Ascending aorta (tissue), 2 donors: ENCODE measurements at regions not wholly inside any gene's neighbourhood (a gene's known extent, or its start where the extent isn't known, plus 50 kb on each side); places are given as distances from the start of the nearest gene placed in this dataset.

Experiments
- DNase-seq, 2 donors: peaks; one replicate each; pipeline ENCODE4 v3.0.0-alpha.2; 2019; ENCODE audit warnings: low spot score in 2 of 2
- H3K27ac ChIP-seq, 2 donors: fragments of 200-600 bp; sonication (generic); one replicate each; pipeline ENCODE4 v1.5.1; 2016 to 2017; ENCODE audit warnings: mild to moderate bottlenecking in 1 of 2
- H3K27me3 ChIP-seq: fragments of 200-600 bp; sonication (generic); one replicate; pipeline ENCODE4 v1.5.1; 2017
- H3K36me3 ChIP-seq, 2 donors: fragments of 200-600 bp; sonication (generic); one replicate each; pipeline ENCODE4 v1.5.1; 2016
- H3K4me1 ChIP-seq, 2 donors: fragments of 200-600 bp; sonication (generic); one replicate each; pipeline ENCODE4 v1.5.1; 2016 to 2017; ENCODE audit warnings: mild to moderate bottlenecking in 1 of 2
- H3K4me3 ChIP-seq, 2 donors: fragments of 200-600 bp; sonication (generic); one replicate each; pipeline ENCODE4 v1.5.1; 2016 to 2017; ENCODE audit warnings: mild to moderate bottlenecking in 1 of 2
- H3K9me3 ChIP-seq, 2 donors: fragments of 200-600 bp; sonication (generic); one replicate each; pipeline ENCODE4 v1.5.1; 2016
- CTCF ChIP-seq, 3 experiments: fragments of 200-600 bp in 2 of 3; fragments of 450-650 bp in 1 of 3; sonication (generic) in 2 of 3; IDR thresholded peaks; one replicate each; pipeline ENCODE4 v1.5.1; 2016 to 2019; ENCODE audit warnings: antibody characterized with exemption in 3 of 3, mild to moderate bottlenecking in 1 of 3, moderate library complexity in 1 of 3
- intact Hi-C: fragments of 100-400 bp; cut with DNase I; formaldehyde crosslinking; loops from one replicate; pipeline ENCODE4 v1.15.1; 2023

GRCh38 chr9:95816716-95817115 is 58.8 kb upstream of the ERCC6L2 start:
- Histone ChIP-seq H3K36me3 (peaks cover 0 to 5% of the 10 kb centered on the region in 2 donors), H3K27me3 (no peaks in the 10 kb centered on the region), H3K27ac (no peak overlapping the region), H3K4me3 (no peak overlapping the region), H3K9me3 (no peaks in the 10 kb centered on the region), H3K4me1 (no peaks in the 10 kb centered on the region)
- no peak for TF ChIP-seq CTCF (IDR thresholded peaks at IDR 0.05)
- intact Hi-C loops = no loop called here
- DNase-seq = no peak

- no peaks in the 10 kb centered on the region for H3K9me3 ChIP-seq
- TF ChIP-seq CTCF (IDR thresholded peaks at IDR 0.05) = no peak
- no peak for DNase-seq
- H3K36me3 ChIP-seq = peaks cover 0 to 5% of the 10 kb centered on the region in 2 donors
- no peaks in the 10 kb centered on the region for H3K27me3 ChIP-seq
- H3K4me1 ChIP-seq = no peaks in the 10 kb centered on the region
- intact Hi-C loops = no loop called here
- no peak overlapping the region for H3K27ac ChIP-seq
- no peak overlapping the region for H3K4me3 ChIP-seq
Measured at GRCh38 chr9:95815961-95816360, 59.5 kb upstream of the ERCC6L2 start.

GRCh38 chr9:95815133-95815532 is 60.4 kb upstream of the ERCC6L2 start:
- H3K27me3 ChIP-seq = no peaks in the 10 kb centered on the region
- no peaks in the 10 kb centered on the region for H3K9me3 ChIP-seq
- no peak overlapping the region for H3K4me3 ChIP-seq
- peaks cover 0 to 5% of the 10 kb centered on the region in 2 donors for H3K36me3 ChIP-seq
- TF ChIP-seq CTCF (IDR thresholded peaks at IDR 0.05) = no peak
- no peak for DNase-seq
- intact Hi-C loops = no loop called here
- no peak overlapping the region for H3K27ac ChIP-seq
- H3K4me1 ChIP-seq = no peaks in the 10 kb centered on the region

- no peak for TF ChIP-seq CTCF (IDR thresholded peaks at IDR 0.05)
- Histone ChIP-seq H3K36me3 (peaks cover 0 to 5% of the 10 kb centered on the region in 2 donors), H3K4me3 (no peak overlapping the region), H3K9me3 (no peaks in the 10 kb centered on the region), H3K27me3 (no peaks in the 10 kb centered on the region), H3K27ac (no peak overlapping the region), H3K4me1 (no peaks in the 10 kb centered on the region)
- DNase-seq = no peak
- intact Hi-C loops = no loop called here
Measured at GRCh38 chr9:95813923-95814322, 61.6 kb upstream of the ERCC6L2 start.

- Histone ChIP-seq H3K4me1 (peaks cover 0 to 12% of the 10 kb centered on the region in 2 donors), H3K27me3 (no peaks in the 10 kb centered on the region), H3K27ac (no peak overlapping the region), H3K36me3 (peaks cover 0 to 5% of the 10 kb centered on the region in 2 donors), H3K4me3 (no peak overlapping the region), H3K9me3 (no peaks in the 10 kb centered on the region)
- no peak for DNase-seq
- intact Hi-C loops = no loop called here
- TF ChIP-seq CTCF (IDR thresholded peaks at IDR 0.05) = no peak
Measured at GRCh38 chr9:95810814-95811213, 64.7 kb upstream of the ERCC6L2 start.

GRCh38 chr9:95810133-95810532 is 65.4 kb upstream of the ERCC6L2 start:
- no peak overlapping the region for H3K27ac ChIP-seq
- no peak for TF ChIP-seq CTCF (IDR thresholded peaks at IDR 0.05)
- peaks cover 0 to 12% of the 10 kb centered on the region in 2 donors for H3K4me1 ChIP-seq

More at GRCh38 chr9:95810133-95810532, 65.4 kb upstream of the ERCC6L2 start:
- no peak for DNase-seq
- intact Hi-C loops = no loop called here
- H3K36me3 ChIP-seq = peaks cover 0 to 5% of the 10 kb centered on the region in 2 donors
- no peak overlapping the region for H3K4me3 ChIP-seq
- H3K27me3 ChIP-seq = no peaks in the 10 kb centered on the region
- no peaks in the 10 kb centered on the region for H3K9me3 ChIP-seq
